ENCODE measurements at regions not wholly inside any gene's neighbourhood (a gene's known extent, or its start where the extent isn't known, plus 50 kb on each side); places are given as distances from the start of the nearest gene placed in this dataset.

DNA sequence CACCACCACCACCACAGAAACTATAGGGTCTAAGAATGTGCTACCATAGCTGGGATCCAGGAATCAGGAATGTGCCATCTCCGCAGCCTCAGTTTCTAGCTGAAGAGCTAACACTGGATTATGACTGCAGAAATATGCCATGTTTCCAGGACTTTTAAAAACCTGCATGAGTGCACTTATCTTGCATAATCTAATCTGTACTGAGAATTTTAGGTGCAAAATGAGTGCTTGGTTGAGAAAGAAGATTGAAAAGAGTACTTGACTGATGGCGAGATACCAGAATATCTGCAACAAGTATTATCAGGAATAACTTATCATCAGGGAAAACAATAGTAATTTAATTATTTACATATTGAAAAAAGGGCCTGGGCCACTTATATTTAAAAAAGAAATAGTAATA lies 97.2 kb upstream of the FAM216B start:
- TF ChIP-seq, protein P1, sequence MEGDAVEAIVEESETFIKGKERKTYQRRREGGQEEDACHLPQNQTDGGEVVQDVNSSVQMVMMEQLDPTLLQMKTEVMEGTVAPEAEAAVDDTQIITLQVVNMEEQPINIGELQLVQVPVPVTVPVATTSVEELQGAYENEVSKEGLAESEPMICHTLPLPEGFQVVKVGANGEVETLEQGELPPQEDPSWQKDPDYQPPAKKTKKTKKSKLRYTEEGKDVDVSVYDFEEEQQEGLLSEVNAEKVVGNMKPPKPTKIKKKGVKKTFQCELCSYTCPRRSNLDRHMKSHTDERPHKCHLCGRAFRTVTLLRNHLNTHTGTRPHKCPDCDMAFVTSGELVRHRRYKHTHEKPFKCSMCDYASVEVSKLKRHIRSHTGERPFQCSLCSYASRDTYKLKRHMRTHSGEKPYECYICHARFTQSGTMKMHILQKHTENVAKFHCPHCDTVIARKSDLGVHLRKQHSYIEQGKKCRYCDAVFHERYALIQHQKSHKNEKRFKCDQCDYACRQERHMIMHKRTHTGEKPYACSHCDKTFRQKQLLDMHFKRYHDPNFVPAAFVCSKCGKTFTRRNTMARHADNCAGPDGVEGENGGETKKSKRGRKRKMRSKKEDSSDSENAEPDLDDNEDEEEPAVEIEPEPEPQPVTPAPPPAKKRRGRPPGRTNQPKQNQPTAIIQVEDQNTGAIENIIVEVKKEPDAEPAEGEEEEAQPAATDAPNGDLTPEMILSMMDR (IDR thresholded peaks at IDR 0.05; ENCODE audit: low read depth, low read length) = no peak
- TF ChIP-seq EZH2phosphoT487 (IDR thresholded peaks at IDR 0.05; ENCODE audit: low read depth) = no peak
